ENCODE measurements at regions not wholly inside any gene's neighbourhood (a gene's known extent, or its start where the extent isn't known, plus 50 kb on each side); places are given as distances from the start of the nearest gene placed in this dataset.

DNA sequence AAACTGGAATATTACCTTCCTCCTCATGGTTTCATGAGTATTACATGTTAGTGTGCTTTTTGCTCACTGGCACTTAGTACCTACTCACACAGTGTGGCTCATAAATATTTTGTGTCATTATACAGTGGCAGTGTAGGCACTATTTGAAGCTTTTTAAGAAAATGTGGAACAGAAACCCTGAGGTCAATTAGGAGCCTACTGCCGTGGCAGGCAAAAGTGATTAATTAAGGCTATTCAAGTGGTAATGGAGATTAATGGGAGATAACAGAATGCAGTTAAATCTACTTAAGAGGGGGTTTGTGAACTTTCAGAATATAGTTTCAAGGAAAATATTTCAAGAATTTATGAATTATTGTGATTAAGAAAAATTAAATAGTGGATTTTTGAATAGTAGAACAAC, 277.6 kb downstream of the HGF start:
- H3K79me2 ChIP-seq (ENCODE audit: control insufficient read depth, insufficient read depth, low read length): no peaks in the 10 kb centered on the region
- no peaks in the 10 kb centered on the region for H3K4me1 ChIP-seq (ENCODE audit: control insufficient read depth, extremely low read depth, insufficient read depth, low read length)
- no peak overlapping the region for H3K27ac ChIP-seq (ENCODE audit: control insufficient read depth, insufficient read depth, low read length)
- H4K20me1 ChIP-seq (ENCODE audit: control insufficient read depth, extremely low read depth, insufficient read depth, low read length): no peaks in the 10 kb centered on the region
- no peaks in the 10 kb centered on the region for H3K9me1 ChIP-seq (ENCODE audit: control insufficient read depth, extremely low read depth, insufficient read depth, low read length)
- no peak overlapping the region for H3K9ac ChIP-seq (ENCODE audit: control insufficient read depth, extremely low read depth, insufficient read depth, low read length)
- TF ChIP-seq, protein P1, sequence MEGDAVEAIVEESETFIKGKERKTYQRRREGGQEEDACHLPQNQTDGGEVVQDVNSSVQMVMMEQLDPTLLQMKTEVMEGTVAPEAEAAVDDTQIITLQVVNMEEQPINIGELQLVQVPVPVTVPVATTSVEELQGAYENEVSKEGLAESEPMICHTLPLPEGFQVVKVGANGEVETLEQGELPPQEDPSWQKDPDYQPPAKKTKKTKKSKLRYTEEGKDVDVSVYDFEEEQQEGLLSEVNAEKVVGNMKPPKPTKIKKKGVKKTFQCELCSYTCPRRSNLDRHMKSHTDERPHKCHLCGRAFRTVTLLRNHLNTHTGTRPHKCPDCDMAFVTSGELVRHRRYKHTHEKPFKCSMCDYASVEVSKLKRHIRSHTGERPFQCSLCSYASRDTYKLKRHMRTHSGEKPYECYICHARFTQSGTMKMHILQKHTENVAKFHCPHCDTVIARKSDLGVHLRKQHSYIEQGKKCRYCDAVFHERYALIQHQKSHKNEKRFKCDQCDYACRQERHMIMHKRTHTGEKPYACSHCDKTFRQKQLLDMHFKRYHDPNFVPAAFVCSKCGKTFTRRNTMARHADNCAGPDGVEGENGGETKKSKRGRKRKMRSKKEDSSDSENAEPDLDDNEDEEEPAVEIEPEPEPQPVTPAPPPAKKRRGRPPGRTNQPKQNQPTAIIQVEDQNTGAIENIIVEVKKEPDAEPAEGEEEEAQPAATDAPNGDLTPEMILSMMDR (optimal IDR thresholded peaks at IDR 0.05 in 1 of 3, IDR thresholded peaks at IDR 0.05 in 1 of 3, conservative IDR thresholded peaks at IDR 0.05 in 1 of 3; ENCODE audit: extremely low read depth in 1 of 3, insufficient read depth in 2 of 3, low read length in 3 of 3): no peak
- TF ChIP-seq EZH2 (IDR thresholded peaks at IDR 0.05; ENCODE audit: low read length): no peak
- H3K27me3 ChIP-seq (ENCODE audit: control insufficient read depth, extremely low read depth, insufficient read depth, low read length): no peaks in the 10 kb centered on the region
- DNase-seq (ENCODE audit: low read depth, low spot score) (no peak), FAIRE-seq (no peak)
- no peak overlapping the region for H3K4me2 ChIP-seq (ENCODE audit: control insufficient read depth, extremely low read depth, insufficient read depth, low read depth, low read length)
- no peak overlapping the region for H3K4me3 ChIP-seq (ENCODE audit: control insufficient read depth in 2 of 3, extremely low read depth in 1 of 3, insufficient read depth in 2 of 3, low read depth in 1 of 3, low read length in 3 of 3)
- dilution Hi-C loops (cut with MboI; ENCODE audit: extremely low pct_ligation_motif_present, low sequenced_read_pairs): no loop called here
- H3K9me3 ChIP-seq (ENCODE audit: control insufficient read depth, low read depth, low read length): no peaks in the 10 kb centered on the region
- no peak overlapping the region for H2AFZ ChIP-seq (ENCODE audit: control insufficient read depth, low read length)
- no peaks in the 10 kb centered on the region for H3K36me3 ChIP-seq (ENCODE audit: control insufficient read depth in 2 of 2, extremely low read depth in 1 of 2, insufficient read depth in 2 of 2, low read length in 2 of 2)

DNA sequence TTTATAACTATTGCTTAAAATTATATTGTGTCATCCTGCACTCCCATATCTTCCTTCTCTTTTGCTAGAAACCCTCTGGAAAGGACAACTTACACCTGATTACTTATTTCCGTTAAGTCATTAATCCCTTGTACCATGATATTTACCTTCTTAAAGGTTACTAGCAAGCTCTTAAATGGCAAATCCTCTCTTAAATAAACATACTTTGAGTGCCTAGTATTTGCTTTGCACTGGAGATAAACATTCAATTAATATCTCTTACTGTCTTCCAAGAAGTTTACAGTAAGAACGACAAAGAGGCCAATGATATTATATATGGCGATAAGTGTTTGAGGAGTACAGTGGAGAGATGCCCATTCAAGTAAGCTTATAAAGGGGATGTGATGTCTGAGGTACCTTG, 278.3 kb downstream of the HGF start:
- no peaks in the 10 kb centered on the region for H3K36me3 ChIP-seq (ENCODE audit: control insufficient read depth in 2 of 2, extremely low read depth in 1 of 2, insufficient read depth in 2 of 2, low read length in 2 of 2)
- no peak overlapping the region for H2AFZ ChIP-seq (ENCODE audit: control insufficient read depth, low read length)
- H3K27me3 ChIP-seq (ENCODE audit: control insufficient read depth, extremely low read depth, insufficient read depth, low read length): no peaks in the 10 kb centered on the region
- H3K4me2 ChIP-seq (ENCODE audit: control insufficient read depth, extremely low read depth, insufficient read depth, low read depth, low read length): no peak overlapping the region
- no peak overlapping the region for H3K9ac ChIP-seq (ENCODE audit: control insufficient read depth, extremely low read depth, insufficient read depth, low read length)
- no peaks in the 10 kb centered on the region for H4K20me1 ChIP-seq (ENCODE audit: control insufficient read depth, extremely low read depth, insufficient read depth, low read length)
- no peaks in the 10 kb centered on the region for H3K9me1 ChIP-seq (ENCODE audit: control insufficient read depth, extremely low read depth, insufficient read depth, low read length)
- H3K4me3 ChIP-seq (ENCODE audit: control insufficient read depth in 2 of 3, extremely low read depth in 1 of 3, insufficient read depth in 2 of 3, low read depth in 1 of 3, low read length in 3 of 3): no peak overlapping the region
- no peaks in the 10 kb centered on the region for H3K4me1 ChIP-seq (ENCODE audit: control insufficient read depth, extremely low read depth, insufficient read depth, low read length)
- no peak for TF ChIP-seq EZH2 (IDR thresholded peaks at IDR 0.05; ENCODE audit: low read length)
- TF ChIP-seq, protein P1 (optimal IDR thresholded peaks at IDR 0.05 in 1 of 3, IDR thresholded peaks at IDR 0.05 in 1 of 3, conservative IDR thresholded peaks at IDR 0.05 in 1 of 3; ENCODE audit: extremely low read depth in 1 of 3, insufficient read depth in 2 of 3, low read length in 3 of 3): no peak
- DNase-seq (ENCODE audit: low read depth, low spot score) (no peak), FAIRE-seq (no peak)
- no peaks in the 10 kb centered on the region for H3K79me2 ChIP-seq (ENCODE audit: control insufficient read depth, insufficient read depth, low read length)
- H3K9me3 ChIP-seq (ENCODE audit: control insufficient read depth, low read depth, low read length): no peaks in the 10 kb centered on the region
- dilution Hi-C loops (cut with MboI; ENCODE audit: extremely low pct_ligation_motif_present, low sequenced_read_pairs): no loop called here
- H3K27ac ChIP-seq (ENCODE audit: control insufficient read depth, insufficient read depth, low read length): no peak overlapping the region
